H1 (cell line): ENCODE measurements at regions not wholly inside any gene's neighbourhood (a gene's known extent, or its start where the extent isn't known, plus 50 kb on each side); places are given as distances from the start of the nearest gene placed in this dataset.
"Not testable (repeated sequence)": the region's sequence is repeated elsewhere in the genome, so short reads cannot be mapped to it uniquely, and the experiment has no call there.

Source experiments
- CTCF ChIA-PET: fragments of 300-600 bp; sonication (Branson Sonifier 250); formaldehyde crosslinking; loops from one replicate; lab custom pipeline; 2021; ENCODE audit not compliant: partially characterized antibody; lab: Charles Lee
- POLR2A ChIA-PET: fragments of 300-600 bp; sonication (Branson Sonifier 250); formaldehyde crosslinking; loops from one replicate; lab custom pipeline; 2021; ENCODE audit warnings: inconsistent platforms; ENCODE audit not compliant: partially characterized antibody; lab: Charles Lee
- DNase-seq, 2 experiments: peaks; one replicate each; pipeline versions ENCODE4 v3.0.0 to v3.0.0-alpha.2; 2010 to 2022; ENCODE audit warnings: low spot score in 2 of 2, low read depth in 1 of 2, mixed read lengths in 1 of 2
- FAIRE-seq: peaks from 2 replicates; lab custom pipeline; 2011; peaks lifted over from hg19 to GRCh38; lab: Jason Lieb, UNC
- H2AFZ ChIP-seq: 2 replicates; pipeline ENCODE4 v1.8.1; 2012; ENCODE audit warnings: low read length, inconsistent platforms
- H2AK5ac ChIP-seq: 2 replicates; pipeline ENCODE4 v1.6.1; 2013; ENCODE audit warnings: low read depth, low read length
- H2BK120ac ChIP-seq: replicated peaks from 2 replicates; pipeline ENCODE3; 2013; ENCODE audit warnings: low read depth, low read length, inconsistent platforms
- H2BK12ac ChIP-seq: 2 replicates; pipeline ENCODE4 v1.6.1; 2013; ENCODE audit warnings: low read depth, low read length
- H2BK15ac ChIP-seq: 2 replicates; pipeline ENCODE4 v1.6.1; 2013; ENCODE audit warnings: low read length
- H2BK20ac ChIP-seq: 2 replicates; pipeline ENCODE4 v1.6.1; 2013; ENCODE audit warnings: low read length
- H2BK5ac ChIP-seq: 2 replicates; pipeline ENCODE4 v1.6.1; 2013; ENCODE audit warnings: low read depth, low read length
- H3K14ac ChIP-seq: 2 replicates; pipeline ENCODE4 v1.6.1; 2013; ENCODE audit warnings: inconsistent platforms; ENCODE audit not compliant: insufficient read length
- H3K18ac ChIP-seq: 2 replicates; pipeline ENCODE4 v1.6.1; 2013; ENCODE audit warnings: low read length; ENCODE audit errors: extremely low read depth
- H3K23ac ChIP-seq: 2 replicates; pipeline ENCODE4 v1.6.1; 2013; ENCODE audit warnings: inconsistent platforms; ENCODE audit not compliant: insufficient read length
- H3K23me2 ChIP-seq: 2 replicates; pipeline ENCODE4 v1.6.1; 2013; ENCODE audit warnings: low read depth, low read length
- H3K27ac ChIP-seq: 2 replicates; pipeline ENCODE4 v1.6.1; 2011; ENCODE audit warnings: low read depth, low read length, inconsistent platforms
- H3K27me3 ChIP-seq, 4 experiments: replicated peaks in 1 of 4; 1 replicate in 1 of 4; 2 replicates in 3 of 4; pipeline versions ENCODE4 v1.6.1 to v1.8.1; 2011 to 2013; ENCODE audit warnings: low read length in 3 of 4, mild to moderate bottlenecking in 3 of 4, inconsistent platforms in 2 of 4, mixed read lengths in 2 of 4, moderate library complexity in 1 of 4; ENCODE audit not compliant: control insufficient read depth in 3 of 4, insufficient read depth in 3 of 4; ENCODE audit errors: extremely low read depth in 1 of 4
- H3K36me3 ChIP-seq, 4 experiments: 2 replicates each; pipeline versions ENCODE4 v1.6.1 to v1.8.1; 2011 to 2013; ENCODE audit warnings: mild to moderate bottlenecking in 4 of 4, low read length in 3 of 4, moderate library complexity in 2 of 4, control low read depth in 1 of 4, inconsistent platforms in 1 of 4; ENCODE audit not compliant: insufficient read depth in 4 of 4, control insufficient read depth in 2 of 4
- H3K4ac ChIP-seq: replicated peaks from 2 replicates; pipeline ENCODE3; 2013; ENCODE audit warnings: low read length, low read depth, mixed read lengths, inconsistent platforms; ENCODE audit not compliant: insufficient read length
- H3K4me1 ChIP-seq, 4 experiments: replicated peaks in 1 of 4; 1 replicate in 1 of 4; 2 replicates in 3 of 4; pipeline versions ENCODE4 v1.6.1 to v1.8.1; 2011 to 2013; ENCODE audit warnings: low read length in 3 of 4, inconsistent platforms in 2 of 4, mixed read lengths in 1 of 4; ENCODE audit not compliant: insufficient read depth in 4 of 4, control insufficient read depth in 3 of 4
- H3K4me2 ChIP-seq, 2 experiments: 2 replicates each; pipeline versions ENCODE4 v1.6.1 to v1.8.1; 2011 to 2013; ENCODE audit warnings: low read depth in 2 of 2, low read length in 2 of 2, control low read depth in 1 of 2, inconsistent platforms in 1 of 2, mild to moderate bottlenecking in 1 of 2; ENCODE audit not compliant: insufficient read depth in 1 of 2
- H3K4me3 ChIP-seq, 4 experiments: fragments of 200-600, 300-600 bp in 1 of 4; sonication (generic), shearing (Covaris generic), sonication (Bioruptor Twin) in 1 of 4; 2 replicates each; pipeline versions ENCODE4 v1.5.1 to v1.8.1; 2011 to 2016; ENCODE audit warnings: low read length in 4 of 4, low read depth in 3 of 4, control low read depth in 2 of 4, inconsistent platforms in 2 of 4, mild to moderate bottlenecking in 2 of 4, mixed read lengths in 1 of 4, moderate library complexity in 1 of 4; ENCODE audit not compliant: insufficient read depth in 2 of 4; ENCODE audit errors: extremely low read depth in 1 of 4
- H3K56ac ChIP-seq: replicated peaks from 2 replicates; pipeline ENCODE3; 2013; ENCODE audit warnings: low read depth, mild to moderate bottlenecking, mixed read lengths, low read length, inconsistent platforms; ENCODE audit not compliant: insufficient read length
- H3K79me1 ChIP-seq: 2 replicates; pipeline ENCODE4 v1.6.1; 2013; ENCODE audit warnings: low read depth, low read length, control low read depth
- H3K79me2 ChIP-seq, 2 experiments: 2 replicates each; pipeline versions ENCODE4 v1.6.1 to v1.8.1; 2012 to 2013; ENCODE audit warnings: low read length in 2 of 2, mild to moderate bottlenecking in 2 of 2, inconsistent platforms in 1 of 2; ENCODE audit not compliant: insufficient read depth in 2 of 2, control insufficient read depth in 1 of 2
- H3K9ac ChIP-seq, 4 experiments: replicated peaks in 1 of 4; 1 replicate in 1 of 4; 2 replicates in 3 of 4; pipeline versions ENCODE4 v1.6.1 to v1.8.1; 2011 to 2013; ENCODE audit warnings: low read depth in 3 of 4, low read length in 3 of 4, control low read depth in 2 of 4, mild to moderate bottlenecking in 2 of 4, moderate library complexity in 2 of 4, inconsistent platforms in 1 of 4; ENCODE audit errors: extremely low read depth in 1 of 4
- H3K9me3 ChIP-seq, 2 experiments: 2 replicates each; pipeline versions ENCODE4 v1.6.1 to v1.8.1; 2012 to 2013; ENCODE audit warnings: mild to moderate bottlenecking in 2 of 2, moderate library complexity in 2 of 2, control low read depth in 1 of 2, inconsistent platforms in 1 of 2, low read depth in 1 of 2, low read length in 1 of 2, mixed read lengths in 1 of 2; ENCODE audit not compliant: insufficient read depth in 2 of 2
- H4K20me1 ChIP-seq, 2 experiments: replicated peaks in 1 of 2; 2 replicates each; pipeline versions ENCODE3 to v1.8.1; 2011 to 2013; ENCODE audit warnings: inconsistent platforms in 2 of 2, low read length in 2 of 2, mild to moderate bottlenecking in 1 of 2; ENCODE audit not compliant: insufficient read depth in 2 of 2, control insufficient read depth in 1 of 2
- H4K5ac ChIP-seq: 2 replicates; pipeline ENCODE4 v1.6.1; 2013; ENCODE audit warnings: low read length, low read depth, mixed read lengths, inconsistent platforms; ENCODE audit not compliant: insufficient read length
- H4K8ac ChIP-seq: 2 replicates; pipeline ENCODE4 v1.8.0; 2013; ENCODE audit warnings: mild to moderate bottlenecking, moderate library complexity, low read length, inconsistent platforms; ENCODE audit not compliant: insufficient read depth; ENCODE audit errors: extremely low read depth
- H4K91ac ChIP-seq: replicated peaks from 2 replicates; pipeline ENCODE3; 2013; ENCODE audit warnings: low read length, mixed read lengths, inconsistent platforms; ENCODE audit not compliant: insufficient read length
- WGBS, 2 experiments: shearing (Covaris generic) in 1 of 2; methylation state at CpG; one replicate each; pipeline versions ENCODE4 v1.1.6 to v1.1.7; 2013 to 2015; ENCODE audit warnings: low lambda C conversion rate in 2 of 2, mixed read lengths in 2 of 2, inconsistent platforms in 1 of 2, low coverage in 1 of 2, missing lambda C conversion rate in 1 of 2; ENCODE audit not compliant: insufficient replicate concordance in 2 of 2, insufficient coverage in 1 of 2, insufficient read length in 1 of 2; ENCODE audit errors: extremely low coverage in 1 of 2, missing lambda C conversion rate in 1 of 2; 5-methylcytosine and 5-hydroxymethylcytosine counted together

DNA sequence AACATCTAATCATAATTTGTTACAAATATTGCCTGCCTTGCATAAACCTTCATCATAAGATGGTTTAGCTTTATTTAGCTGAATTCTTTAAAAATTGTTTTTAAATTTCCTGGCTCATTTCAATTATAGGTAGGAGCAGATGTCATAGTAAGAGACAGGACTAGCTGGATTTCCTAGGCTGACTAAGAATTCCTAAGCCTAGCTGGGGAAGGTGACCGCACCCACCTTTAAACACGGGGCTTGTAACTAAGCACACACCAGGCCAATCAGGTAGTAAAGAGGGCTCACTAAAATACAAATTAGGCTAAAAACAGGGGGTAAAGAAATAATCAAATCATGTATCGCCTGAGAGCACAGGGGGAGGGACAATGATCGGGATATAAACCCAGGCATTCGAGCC lies 96.6 kb upstream of the PRDM9 start:
- H3K9me3 ChIP-seq, H3K23me2 ChIP-seq, H3K23ac ChIP-seq, H3K56ac ChIP-seq, H4K91ac ChIP-seq, H3K27me3 ChIP-seq, H3K27ac ChIP-seq, H2AK5ac ChIP-seq, H3K4me2 ChIP-seq, H3K9ac ChIP-seq, H3K18ac ChIP-seq, FAIRE-seq, H2BK12ac ChIP-seq, H4K20me1 ChIP-seq, H2BK20ac ChIP-seq, H4K5ac ChIP-seq, H2BK120ac ChIP-seq, H3K4me3 ChIP-seq, H3K36me3 ChIP-seq, H3K4ac ChIP-seq, H4K8ac ChIP-seq, H3K4me1 ChIP-seq, H2BK5ac ChIP-seq, H2BK15ac ChIP-seq, DNase-seq, POLR2A ChIA-PET, H3K79me2 ChIP-seq, H3K14ac ChIP-seq, H3K79me1 ChIP-seq, H2AFZ ChIP-seq: not testable (repeated sequence)
- CTCF ChIA-PET = interaction anchor here (1.0 to 1.6 kb wide), 2 partner anchors 11 to 12 kb away, joined by 3 to 4 read pairs; no protein-coding TSS in a partner anchor
- WGBS, 2 experiments = 93% methylated on average over 4 of the region's 5 CpGs; no CpG with 5 or more reads in 1 of the 2 experiments
